Neural cell (in vitro differentiated cells): ENCODE measurements at regions not wholly inside any gene's neighbourhood (a gene's known extent, or its start where the extent isn't known, plus 50 kb on each side); places are given as distances from the start of the nearest gene placed in this dataset.

Experiments
- H2AFZ ChIP-seq: fragments of 200-600, 300-800 bp; sonication (generic), shearing (Covaris generic); 2 replicates; pipeline ENCODE4 v1.6.0; 2014; ENCODE audit warnings: low read depth, mild to moderate bottlenecking, antibody characterized with exemption, low read length, moderate library complexity
- H3F3A ChIP-seq: fragments of 200-600 bp; shearing (Covaris generic); 2 replicates; pipeline ENCODE4 v1.6.1; 2016; ENCODE audit warnings: mild to moderate bottlenecking, moderate library complexity, mixed read lengths, antibody characterized with exemption, low read length; ENCODE audit not compliant: insufficient read depth, poor library complexity, severe bottlenecking
- H3K27ac ChIP-seq: fragments of 200-600, 300-800 bp; sonication (generic), shearing (Covaris generic); 2 replicates; pipeline ENCODE4 v1.5.1; 2014; ENCODE audit warnings: mild to moderate bottlenecking, low read length, moderate library complexity
- H3K27me3 ChIP-seq: fragments of 300-800, 200-600 bp; sonication (generic), shearing (Covaris generic); 2 replicates; pipeline ENCODE4 v1.6.0; 2014; ENCODE audit warnings: mild to moderate bottlenecking, low read depth, low read length, moderate library complexity; ENCODE audit not compliant: insufficient read depth
- H3K36me3 ChIP-seq: fragments of 300-800, 200-600 bp; sonication (generic), shearing (Covaris generic); 2 replicates; pipeline ENCODE4 v1.5.1; 2014; ENCODE audit warnings: mild to moderate bottlenecking, antibody characterized with exemption, low read length, moderate library complexity; ENCODE audit not compliant: insufficient read depth
- H3K4me2 ChIP-seq: fragments of 300-800, 200-600 bp; sonication (generic), shearing (Covaris generic); 2 replicates; pipeline ENCODE4 v1.6.0; 2014; ENCODE audit warnings: mild to moderate bottlenecking, low read length
- H3K4me3 ChIP-seq: fragments of 300-800, 200-600 bp; sonication (generic), shearing (Covaris generic); 2 replicates; pipeline ENCODE4 v1.5.1; 2014; ENCODE audit warnings: mild to moderate bottlenecking, low read length, moderate library complexity
- H3K79me2 ChIP-seq: fragments of 200-600 bp; shearing (Covaris generic); replicated peaks from 2 replicates; pipeline ENCODE4 v1.6.0; 2014; ENCODE audit warnings: mild to moderate bottlenecking, low read length, moderate library complexity; ENCODE audit not compliant: insufficient read depth
- H3K9ac ChIP-seq: fragments of 300-800, 200-600 bp; sonication (generic), shearing (Covaris generic); 2 replicates; pipeline ENCODE4 v1.6.1; 2016; ENCODE audit warnings: mild to moderate bottlenecking, low read length, mixed read lengths
- H3K9me2 ChIP-seq: fragments of 200-600 bp; shearing (Covaris generic); 2 replicates; pipeline ENCODE4 v1.6.1; 2016; ENCODE audit warnings: mild to moderate bottlenecking, low read length, mixed read lengths; ENCODE audit not compliant: insufficient read depth
- H3K9me3 ChIP-seq: fragments of 200-600, 300-800 bp; sonication (generic), shearing (Covaris generic); 2 replicates; pipeline ENCODE4 v1.6.1; 2016; ENCODE audit warnings: mild to moderate bottlenecking, mixed run types, low read length, moderate library complexity, mixed read lengths
- H4K20me1 ChIP-seq: fragments of 200-600 bp; shearing (Covaris generic); 2 replicates; pipeline ENCODE4 v1.6.1; 2016; ENCODE audit warnings: mild to moderate bottlenecking, mixed run types; ENCODE audit not compliant: insufficient read depth
- CTCF ChIP-seq: fragments of 450-650 bp; IDR thresholded peaks from 2 replicates; pipeline ENCODE4 v1.5.1; 2014; ENCODE audit warnings: antibody characterized with exemption, mild to moderate bottlenecking, moderate library complexity; ENCODE audit not compliant: poor library complexity, severe bottlenecking
- EP300 ChIP-seq: fragments of 450-650 bp; conservative IDR thresholded peaks from 2 replicates; pipeline ENCODE4 v1.6.1; 2014; ENCODE audit warnings: antibody characterized with exemption, mild to moderate bottlenecking, moderate library complexity; ENCODE audit not compliant: poor library complexity, severe bottlenecking
- EZH2 ChIP-seq: fragments of 200-600, 300-800 bp; shearing (Covaris generic), sonication (generic); IDR thresholded peaks from 2 replicates; pipeline ENCODE4 v1.6.1; 2014; ENCODE audit warnings: antibody characterized with exemption, low read length, borderline replicate concordance, mild to moderate bottlenecking; ENCODE audit not compliant: insufficient read depth, poor library complexity, severe bottlenecking
- MXI1 ChIP-seq: fragments of 450-650 bp; conservative IDR thresholded peaks from 2 replicates; pipeline ENCODE4 v1.6.1; 2014; ENCODE audit warnings: antibody characterized with exemption, mild to moderate bottlenecking; ENCODE audit not compliant: poor library complexity, severe bottlenecking
- POLR2AphosphoS5 ChIP-seq: IDR thresholded peaks from 2 replicates; pipeline ENCODE4 v1.6.1; 2012
- RAD21 ChIP-seq: fragments of 450-650 bp; conservative IDR thresholded peaks from 2 replicates; pipeline ENCODE4 v1.6.1; 2014; ENCODE audit warnings: antibody characterized with exemption, mild to moderate bottlenecking, moderate library complexity
- SMC3 ChIP-seq: fragments of 450-650 bp; conservative IDR thresholded peaks from 2 replicates; pipeline ENCODE4 v1.6.1; 2014; ENCODE audit warnings: antibody characterized with exemption, mild to moderate bottlenecking, moderate library complexity; ENCODE audit not compliant: poor library complexity
- TAF1 ChIP-seq: IDR thresholded peaks from 2 replicates; pipeline ENCODE4 v1.6.1; 2012; ENCODE audit warnings: low read depth
- TF ChIP-seq, protein P1 (sequence below): IDR thresholded peaks from 2 replicates; pipeline ENCODE4 v1.6.1; 2012; ENCODE audit warnings: borderline replicate concordance

GRCh38 chr6:49151957-49152356 is 311.1 kb downstream of the MMUT start:
- Histone ChIP-seq H3K9me3 (no peaks in the 10 kb centered on the region), H3K9me2 (no peaks in the 10 kb centered on the region), H3K4me3 (no peak overlapping the region), H3K27me3 (no peaks in the 10 kb centered on the region), H3K9ac (no peak overlapping the region), H3K36me3 (no peaks in the 10 kb centered on the region), H2AFZ (no peak overlapping the region), H3K79me2 (no peaks in the 10 kb centered on the region), H3K4me2 (no peak overlapping the region), H3F3A (no peaks in the 10 kb centered on the region), H3K27ac (no peak overlapping the region), H4K20me1 (no peaks in the 10 kb centered on the region)
- TF ChIP-seq CTCF: no peak
- no peak for TF ChIP-seq MXI1
- TF ChIP-seq POLR2AphosphoS5: no peak
- no peak for TF ChIP-seq RAD21
- TF ChIP-seq SMC3: no peak
- TF ChIP-seq, protein P1, sequence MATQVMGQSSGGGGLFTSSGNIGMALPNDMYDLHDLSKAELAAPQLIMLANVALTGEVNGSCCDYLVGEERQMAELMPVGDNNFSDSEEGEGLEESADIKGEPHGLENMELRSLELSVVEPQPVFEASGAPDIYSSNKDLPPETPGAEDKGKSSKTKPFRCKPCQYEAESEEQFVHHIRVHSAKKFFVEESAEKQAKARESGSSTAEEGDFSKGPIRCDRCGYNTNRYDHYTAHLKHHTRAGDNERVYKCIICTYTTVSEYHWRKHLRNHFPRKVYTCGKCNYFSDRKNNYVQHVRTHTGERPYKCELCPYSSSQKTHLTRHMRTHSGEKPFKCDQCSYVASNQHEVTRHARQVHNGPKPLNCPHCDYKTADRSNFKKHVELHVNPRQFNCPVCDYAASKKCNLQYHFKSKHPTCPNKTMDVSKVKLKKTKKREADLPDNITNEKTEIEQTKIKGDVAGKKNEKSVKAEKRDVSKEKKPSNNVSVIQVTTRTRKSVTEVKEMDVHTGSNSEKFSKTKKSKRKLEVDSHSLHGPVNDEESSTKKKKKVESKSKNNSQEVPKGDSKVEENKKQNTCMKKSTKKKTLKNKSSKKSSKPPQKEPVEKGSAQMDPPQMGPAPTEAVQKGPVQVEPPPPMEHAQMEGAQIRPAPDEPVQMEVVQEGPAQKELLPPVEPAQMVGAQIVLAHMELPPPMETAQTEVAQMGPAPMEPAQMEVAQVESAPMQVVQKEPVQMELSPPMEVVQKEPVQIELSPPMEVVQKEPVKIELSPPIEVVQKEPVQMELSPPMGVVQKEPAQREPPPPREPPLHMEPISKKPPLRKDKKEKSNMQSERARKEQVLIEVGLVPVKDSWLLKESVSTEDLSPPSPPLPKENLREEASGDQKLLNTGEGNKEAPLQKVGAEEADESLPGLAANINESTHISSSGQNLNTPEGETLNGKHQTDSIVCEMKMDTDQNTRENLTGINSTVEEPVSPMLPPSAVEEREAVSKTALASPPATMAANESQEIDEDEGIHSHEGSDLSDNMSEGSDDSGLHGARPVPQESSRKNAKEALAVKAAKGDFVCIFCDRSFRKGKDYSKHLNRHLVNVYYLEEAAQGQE: no peak

DNA sequence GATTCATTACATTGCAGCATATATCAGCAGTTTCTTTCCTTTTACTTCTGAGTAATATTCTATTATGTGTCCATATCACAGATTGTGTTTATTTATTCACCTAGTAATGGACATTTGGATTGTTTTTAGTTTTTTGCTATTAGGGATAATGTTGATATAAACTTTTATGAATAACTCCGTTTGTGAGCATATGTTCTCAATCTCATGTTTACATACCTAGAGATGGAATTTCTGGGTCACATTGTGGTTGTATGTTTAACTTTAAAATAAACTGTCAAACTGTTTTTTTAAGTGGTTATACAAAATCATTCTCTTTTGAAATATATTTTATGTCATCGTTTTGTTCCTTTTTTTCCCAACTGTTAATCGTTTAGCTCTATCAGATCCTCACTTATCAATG is 311.6 kb downstream of the MMUT start:
- Histone ChIP-seq H3K36me3 (no peaks in the 10 kb centered on the region), H3K4me2 (no peak overlapping the region), H3K79me2 (no peaks in the 10 kb centered on the region), H3K9me3 (no peaks in the 10 kb centered on the region), H4K20me1 (no peaks in the 10 kb centered on the region), H3K9me2 (no peaks in the 10 kb centered on the region), H3K27me3 (no peaks in the 10 kb centered on the region), H3F3A (no peaks in the 10 kb centered on the region), H3K27ac (no peak overlapping the region), H3K9ac (no peak overlapping the region), H2AFZ (no peak overlapping the region), H3K4me3 (no peak overlapping the region)
- TF ChIP-seq CTCF (no peak), EP300 (no peak), EZH2 (no peak), MXI1 (no peak), TAF1 (no peak), POLR2AphosphoS5 (no peak), SMC3 (no peak), RAD21 (no peak)
- TF ChIP-seq, protein P1: no peak
